Spleen (tissue), 7 donors: ENCODE measurements at regions not wholly inside any gene's neighbourhood (a gene's known extent, or its start where the extent isn't known, plus 50 kb on each side); places are given as distances from the start of the nearest gene placed in this dataset.

Source experiments
- CTCF ChIP-seq, 11 experiments: fragments of 200-600 bp in 7 of 11; fragments of 450-650 bp in 4 of 11; sonication (generic) in 4 of 11; IDR thresholded peaks in 8 of 11; conservative IDR thresholded peaks in 3 of 11; 1 replicate in 7 of 11; 2 replicates in 4 of 11; pipeline versions ENCODE4 v1.4.0 to v1.8.0; 2016 to 2021; ENCODE audit warnings: antibody characterized with exemption in 11 of 11, inconsistent platforms in 4 of 11, mild to moderate bottlenecking in 1 of 11
- POLR2A ChIP-seq, 3 donors: fragments of 450-650 bp; IDR thresholded peaks; one replicate each; pipeline ENCODE4 v1.5.1; 2017; ENCODE audit warnings: antibody characterized with exemption in 3 of 3, mild to moderate bottlenecking in 1 of 3
- POLR2AphosphoS5 ChIP-seq, 3 donors: sonication (generic); formaldehyde crosslinking; IDR thresholded peaks; one replicate each; pipeline ENCODE4 v1.5.1; 2017; ENCODE audit warnings: antibody characterized with exemption in 3 of 3
- donor health status: DM: no; HTN: no; CAD: no; lungs with moderate emphysema.
- donor health status: DM: no; HTN: no; CAD: no.
- donor health status: DM: no; HTN: no; CAD: no.

- no peak for TF ChIP-seq POLR2AphosphoS5 (IDR thresholded peaks at IDR 0.05)
- TF ChIP-seq CTCF (IDR thresholded peaks at IDR 0.05 in 8 of 11, conservative IDR thresholded peaks at IDR 0.05 in 3 of 11), result no peak
- TF ChIP-seq POLR2A (IDR thresholded peaks at IDR 0.05), result no peak
Observed at GRCh38 chr6:26754212-26754611, 94.7 kb upstream of the ZNF322 start.
